ENCODE measurements at regions not wholly inside any gene's neighbourhood (a gene's known extent, or its start where the extent isn't known, plus 50 kb on each side); places are given as distances from the start of the nearest gene placed in this dataset.

GRCh38 chr13:86403181-86403580 is 604.0 kb upstream of the SLITRK6 start:
- no peak for TF ChIP-seq TAF1 (IDR thresholded peaks at IDR 0.05; ENCODE audit: low read depth)
- TF ChIP-seq REST (IDR thresholded peaks at IDR 0.05; ENCODE audit: low read depth): no peak
- TF ChIP-seq CEBPB (IDR thresholded peaks at IDR 0.05): no peak
- TF ChIP-seq TCF12 (IDR thresholded peaks at IDR 0.05; ENCODE audit: low read depth): no peak
- no peak for TF ChIP-seq USF1 (IDR thresholded peaks at IDR 0.05)
- TF ChIP-seq RAD21 (IDR thresholded peaks at IDR 0.05; ENCODE audit: low read depth): no peak
- TF ChIP-seq YY1 (IDR thresholded peaks at IDR 0.05; ENCODE audit: low read depth): no peak
- TF ChIP-seq EGR1 (IDR thresholded peaks at IDR 0.05): no peak

GRCh38 chr13:86409466-86410241 is 610.4 kb upstream of the SLITRK6 start:
- TF ChIP-seq TEAD4 (IDR thresholded peaks at IDR 0.05): no peak
- TF ChIP-seq CREB1 (IDR thresholded peaks at IDR 0.05; ENCODE audit: low read depth): no peak
- no peak for TF ChIP-seq ZBTB7A (IDR thresholded peaks at IDR 0.05; ENCODE audit: low read depth)
- no peak for TF ChIP-seq RAD21 (IDR thresholded peaks at IDR 0.05; ENCODE audit: low read depth)
- TF ChIP-seq TCF12 (IDR thresholded peaks at IDR 0.05; ENCODE audit: low read depth): no peak
- TF ChIP-seq EP300 (IDR thresholded peaks at IDR 0.05; ENCODE audit: borderline replicate concordance): no peak
- no peak for TF ChIP-seq EGR1 (IDR thresholded peaks at IDR 0.05)
- TF ChIP-seq USF1 (IDR thresholded peaks at IDR 0.05): no peak
- TF ChIP-seq FOXM1 (IDR thresholded peaks at IDR 0.05; ENCODE audit: borderline replicate concordance, low read depth): no peak
- no peak for TF ChIP-seq CEBPB (IDR thresholded peaks at IDR 0.05)
- no peak for TF ChIP-seq YY1 (IDR thresholded peaks at IDR 0.05; ENCODE audit: low read depth)
- TF ChIP-seq REST (IDR thresholded peaks at IDR 0.05; ENCODE audit: low read depth): no peak
- no peak for TF ChIP-seq TAF1 (IDR thresholded peaks at IDR 0.05; ENCODE audit: low read depth)
- no peak for TF ChIP-seq NFIC (IDR thresholded peaks at IDR 0.05)
- no peak for TF ChIP-seq MAX (IDR thresholded peaks at IDR 0.05)

GRCh38 chr13:86425170-86425815 is 626.1 kb upstream of the SLITRK6 start:
- TF ChIP-seq EGR1 (IDR thresholded peaks at IDR 0.05): no peak
- TF ChIP-seq REST (IDR thresholded peaks at IDR 0.05; ENCODE audit: low read depth): no peak
- no peak for TF ChIP-seq ZBTB7A (IDR thresholded peaks at IDR 0.05; ENCODE audit: low read depth)
- no peak for TF ChIP-seq CEBPB (IDR thresholded peaks at IDR 0.05)
- no peak for TF ChIP-seq USF1 (IDR thresholded peaks at IDR 0.05)
- no peak for TF ChIP-seq RAD21 (IDR thresholded peaks at IDR 0.05; ENCODE audit: low read depth)
- no peak for TF ChIP-seq FOXM1 (IDR thresholded peaks at IDR 0.05; ENCODE audit: borderline replicate concordance, low read depth)
- no peak for TF ChIP-seq TEAD4 (IDR thresholded peaks at IDR 0.05)
- no peak for TF ChIP-seq YY1 (IDR thresholded peaks at IDR 0.05; ENCODE audit: low read depth)
- no peak for TF ChIP-seq MAX (IDR thresholded peaks at IDR 0.05)
- TF ChIP-seq TAF1 (IDR thresholded peaks at IDR 0.05; ENCODE audit: low read depth): no peak
- no peak for TF ChIP-seq NFIC (IDR thresholded peaks at IDR 0.05)
- no peak for TF ChIP-seq EP300 (IDR thresholded peaks at IDR 0.05; ENCODE audit: borderline replicate concordance)
- TF ChIP-seq TCF12 (IDR thresholded peaks at IDR 0.05; ENCODE audit: low read depth): no peak
- TF ChIP-seq CREB1 (IDR thresholded peaks at IDR 0.05; ENCODE audit: low read depth): no peak

All from Ishikawa (cell line).